ENCODE measurements at regions not wholly inside any gene's neighbourhood (a gene's known extent, or its start where the extent isn't known, plus 50 kb on each side); places are given as distances from the start of the nearest gene placed in this dataset.
A peak's percentile ranks its signal among the peaks of the same experiment; 100 is the strongest.
"Not testable (repeated sequence)": the region's sequence is repeated elsewhere in the genome, so short reads cannot be mapped to it uniquely, and the experiment has no call there.

DNA sequence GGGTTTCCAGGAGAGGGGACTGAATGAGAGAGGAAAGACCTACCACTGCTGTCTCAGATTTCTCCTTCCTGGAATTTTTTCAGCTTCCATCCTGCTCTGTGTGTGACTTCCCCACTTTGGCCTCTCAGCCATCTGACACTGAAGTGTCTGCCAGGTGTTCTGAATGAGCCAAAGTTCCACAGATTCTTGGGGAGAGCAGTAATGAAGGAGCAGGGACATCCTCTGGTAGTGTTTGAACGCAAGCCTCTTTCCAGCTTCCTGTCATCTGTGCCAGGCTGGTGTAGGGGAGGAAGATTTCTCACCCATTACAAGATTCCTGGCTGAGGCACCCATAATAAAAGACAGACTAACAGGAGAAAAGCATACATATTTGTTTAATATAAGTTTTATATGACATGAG, 141.7 kb upstream of the NRXN3 start:
- ATAC-seq (no peak), DNase-seq (no peak)
- Histone ChIP-seq H3K9me3 (no peaks in the 10 kb centered on the region), H3K27ac (no peak overlapping the region), H3K27me3 (no peaks in the 10 kb centered on the region), H3K4me1 (no peaks in the 10 kb centered on the region), H3K4me3 (no peak overlapping the region), H3K36me3 (replicated peaks in 1 of 2; ENCODE audit: insufficient read depth in 1 of 2, low read depth in 2 of 2) (no peaks in the 10 kb centered on the region)
- intact Hi-C loops (cut with DNase I): no loop called here
- 73% methylated on average over 1 of the region's 1 CpG for WGBS, 2 donors
- TF ChIP-seq, protein P1, sequence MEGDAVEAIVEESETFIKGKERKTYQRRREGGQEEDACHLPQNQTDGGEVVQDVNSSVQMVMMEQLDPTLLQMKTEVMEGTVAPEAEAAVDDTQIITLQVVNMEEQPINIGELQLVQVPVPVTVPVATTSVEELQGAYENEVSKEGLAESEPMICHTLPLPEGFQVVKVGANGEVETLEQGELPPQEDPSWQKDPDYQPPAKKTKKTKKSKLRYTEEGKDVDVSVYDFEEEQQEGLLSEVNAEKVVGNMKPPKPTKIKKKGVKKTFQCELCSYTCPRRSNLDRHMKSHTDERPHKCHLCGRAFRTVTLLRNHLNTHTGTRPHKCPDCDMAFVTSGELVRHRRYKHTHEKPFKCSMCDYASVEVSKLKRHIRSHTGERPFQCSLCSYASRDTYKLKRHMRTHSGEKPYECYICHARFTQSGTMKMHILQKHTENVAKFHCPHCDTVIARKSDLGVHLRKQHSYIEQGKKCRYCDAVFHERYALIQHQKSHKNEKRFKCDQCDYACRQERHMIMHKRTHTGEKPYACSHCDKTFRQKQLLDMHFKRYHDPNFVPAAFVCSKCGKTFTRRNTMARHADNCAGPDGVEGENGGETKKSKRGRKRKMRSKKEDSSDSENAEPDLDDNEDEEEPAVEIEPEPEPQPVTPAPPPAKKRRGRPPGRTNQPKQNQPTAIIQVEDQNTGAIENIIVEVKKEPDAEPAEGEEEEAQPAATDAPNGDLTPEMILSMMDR (IDR thresholded peaks at IDR 0.05): no peak
- TF ChIP-seq POLR2A (IDR thresholded peaks at IDR 0.05): no peak

DNA sequence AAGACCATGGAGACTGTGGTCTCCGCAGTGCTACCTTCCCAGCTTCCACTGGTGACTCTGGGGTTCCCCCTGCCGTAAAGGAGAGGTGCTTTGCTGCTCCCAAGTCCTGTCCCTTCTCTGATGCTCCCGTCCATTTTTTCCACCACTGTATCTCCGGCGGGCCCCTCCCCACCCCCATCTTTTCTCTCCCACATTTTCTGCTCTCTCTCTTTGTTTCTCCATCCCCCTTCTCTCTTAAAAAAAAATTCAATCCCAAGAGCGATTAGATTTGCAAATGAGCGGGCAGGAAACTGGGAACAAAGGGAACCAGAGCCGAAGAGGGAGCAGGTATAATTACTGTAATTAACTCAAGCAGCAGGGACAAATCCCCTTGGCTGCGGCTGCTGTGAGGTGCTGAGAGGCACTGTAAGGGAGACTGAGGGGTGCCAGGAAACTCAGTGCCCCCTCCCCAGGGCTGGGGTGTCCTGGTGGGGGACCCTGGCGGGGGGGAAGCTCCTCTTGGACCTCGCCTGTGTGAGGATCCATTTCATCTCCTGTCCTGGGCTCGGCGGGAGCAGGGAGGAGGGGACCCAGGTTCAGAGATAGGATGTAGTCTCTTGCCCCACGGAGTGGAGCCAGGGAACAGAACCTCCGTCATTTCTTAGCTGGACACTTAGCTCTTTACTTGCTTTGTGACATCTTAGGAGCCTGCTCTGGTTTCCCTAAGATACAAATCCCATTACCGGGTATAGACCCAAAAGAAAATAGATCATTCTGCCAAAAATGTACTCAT, 140.4 kb upstream of the NRXN3 start:
- peak in 1 of 4 donors; percentile 6 for DNase-seq
- Histone ChIP-seq H3K9me3 (no peaks in the 10 kb centered on the region), H3K4me3 (no peak overlapping the region), H3K27ac (no peak overlapping the region), H3K4me1 (no peaks in the 10 kb centered on the region), H3K27me3 (no peaks in the 10 kb centered on the region), H3K36me3 (replicated peaks in 1 of 2; ENCODE audit: insufficient read depth in 1 of 2, low read depth in 2 of 2) (no peaks in the 10 kb centered on the region)
- WGBS, 2 donors: 20 to 22% methylated on average over 12 to 16 of the region's 16 CpGs
- no peak for TF ChIP-seq POLR2A (IDR thresholded peaks at IDR 0.05)
- TF ChIP-seq, protein P1 (IDR thresholded peaks at IDR 0.05): no peak
- ATAC-seq: no peak
- intact Hi-C loops (cut with DNase I): no loop called here

DNA sequence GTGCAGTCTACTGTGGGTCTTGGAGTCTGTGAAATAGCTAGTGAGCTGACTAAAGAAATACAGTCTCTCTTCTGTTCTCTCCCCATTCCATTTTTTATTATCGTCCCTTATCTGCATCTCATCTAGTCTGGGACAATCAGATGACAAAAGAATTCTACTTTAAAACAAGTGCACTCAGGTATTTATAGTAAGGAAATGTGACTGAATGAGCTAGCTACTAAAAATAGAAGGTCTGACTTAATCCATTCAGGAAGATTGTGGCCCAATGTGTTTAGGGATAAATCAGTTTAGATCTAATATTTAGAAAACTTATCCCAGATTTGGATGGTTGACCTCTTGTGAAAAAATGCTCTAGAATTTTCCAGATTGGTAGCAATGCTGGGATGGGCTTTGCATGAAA, 126.8 kb upstream of the NRXN3 start:
- Histone ChIP-seq H3K9me3 (no peaks in the 10 kb centered on the region), H3K4me1 (no peaks in the 10 kb centered on the region), H3K27me3 (no peaks in the 10 kb centered on the region), H3K27ac (no peak overlapping the region), H3K4me3 (no peak overlapping the region), H3K36me3 (replicated peaks in 1 of 2; ENCODE audit: insufficient read depth in 1 of 2, low read depth in 2 of 2) (no peaks in the 10 kb centered on the region)
- intact Hi-C loops (cut with DNase I): no loop called here
- TF ChIP-seq, protein P1 (IDR thresholded peaks at IDR 0.05): no peak
- TF ChIP-seq POLR2A (IDR thresholded peaks at IDR 0.05): no peak
- DNase-seq (no peak), ATAC-seq (no peak)
- WGBS, 2 donors: 32 to 44% methylated on average over 1 of the region's 1 CpG

DNA sequence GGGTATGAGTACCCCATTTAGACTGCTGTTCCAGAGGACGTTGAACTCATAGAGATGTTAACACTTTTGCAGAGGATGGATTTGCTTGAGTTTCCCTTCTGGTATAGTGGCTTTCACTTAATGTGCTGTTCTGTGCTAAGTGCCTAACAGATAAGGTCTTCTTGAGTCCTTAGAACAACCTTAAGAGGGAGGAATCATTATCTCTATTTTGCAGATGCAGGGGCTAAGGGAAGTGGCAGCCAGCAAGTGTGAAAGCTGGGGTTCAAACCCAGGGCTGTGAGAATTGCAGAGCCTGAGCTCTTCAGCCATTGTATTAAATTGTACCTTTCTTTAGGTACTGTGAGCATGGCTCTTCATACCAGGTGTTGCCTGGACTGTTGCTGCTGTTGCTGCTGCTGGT, 122.1 kb upstream of the NRXN3 start:
- Histone ChIP-seq H3K4me3 (no peak overlapping the region), H3K36me3 (replicated peaks in 1 of 2; ENCODE audit: insufficient read depth in 1 of 2, low read depth in 2 of 2) (no peaks in the 10 kb centered on the region), H3K27ac (no peak overlapping the region), H3K27me3 (no peaks in the 10 kb centered on the region), H3K9me3 (no peaks in the 10 kb centered on the region), H3K4me1 (no peaks in the 10 kb centered on the region)
- no peak for ATAC-seq
- WGBS, 2 donors: 0 to 12% methylated on average over 1 of the region's 1 CpG
- intact Hi-C loops (cut with DNase I): no loop called here
- DNase-seq: no peak
- TF ChIP-seq POLR2A (IDR thresholded peaks at IDR 0.05): no peak
- TF ChIP-seq, protein P1 (IDR thresholded peaks at IDR 0.05): no peak

DNA sequence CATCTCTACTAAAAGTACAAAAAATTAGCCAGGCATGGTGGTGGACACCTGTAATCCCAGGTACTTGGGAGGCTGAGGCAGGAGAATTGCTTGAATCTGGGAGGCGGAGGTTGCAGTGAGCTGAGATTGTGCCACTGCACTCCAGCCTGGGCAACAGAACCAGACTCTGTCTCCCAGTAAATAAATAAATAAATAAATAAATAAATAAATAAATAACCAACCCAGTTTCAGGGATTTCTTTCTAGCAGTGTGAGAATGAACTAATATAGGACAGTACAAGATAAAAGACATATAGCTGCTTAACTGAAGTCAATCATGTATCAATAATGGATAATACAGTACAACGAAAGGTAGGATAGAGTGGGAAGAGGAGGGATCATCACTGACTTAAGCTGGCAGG, 113.3 kb upstream of the NRXN3 start:
- H3K4me3 ChIP-seq; intact Hi-C loops (cut with DNase I); H3K36me3 ChIP-seq (replicated peaks in 1 of 2; ENCODE audit: insufficient read depth in 1 of 2, low read depth in 2 of 2); H3K4me1 ChIP-seq; DNase-seq; H3K27ac ChIP-seq; H3K27me3 ChIP-seq; ATAC-seq; H3K9me3 ChIP-seq: not testable (repeated sequence)
- WGBS, 2 donors: 91 to 93% methylated on average over 2 of the region's 2 CpGs

Measured in body of pancreas (tissue), 4 donors.